ENCODE measurements at regions not wholly inside any gene's neighbourhood (a gene's known extent, or its start where the extent isn't known, plus 50 kb on each side); places are given as distances from the start of the nearest gene placed in this dataset.

GRCh38 chr3:116939091-116939490, 229.5 kb downstream of the TUSC7 start:
- no peak for DNase-seq

- no peak for DNase-seq
Measured at GRCh38 chr3:116939550-116939949, 230.0 kb downstream of the TUSC7 start.

GRCh38 chr3:116940719-116941118, 231.1 kb downstream of the TUSC7 start:
- no peak for DNase-seq

GRCh38 chr3:116946376-116946775, 236.8 kb downstream of the TUSC7 start:
- DNase-seq = no peak

GRCh38 chr3:116947148-116947547, 237.6 kb downstream of the TUSC7 start:
- no peak for DNase-seq

- DNase-seq = no peak
Measured at GRCh38 chr3:116947809-116948208, 238.2 kb downstream of the TUSC7 start.

GRCh38 chr3:116950301-116951055, 240.9 kb downstream of the TUSC7 start:
- DNase-seq = no peak

GRCh38 chr3:116951610-116952009, 242.0 kb downstream of the TUSC7 start:
- DNase-seq = no peak

GRCh38 chr3:116958291-116958690, 248.7 kb downstream of the TUSC7 start:
- no peak for DNase-seq

GRCh38 chr3:116961106-116961505, 251.5 kb downstream of the TUSC7 start:
- DNase-seq = no peak

GRCh38 chr3:116963802-116964201, 254.2 kb downstream of the TUSC7 start:
- no peak for DNase-seq

- DNase-seq = no peak
Measured at GRCh38 chr3:116966649-116967048, 257.1 kb downstream of the TUSC7 start.

- no peak for DNase-seq
Measured at GRCh38 chr3:116969135-116969534, 259.6 kb downstream of the TUSC7 start.

GRCh38 chr3:116969646-116970045, 260.1 kb downstream of the TUSC7 start:
- DNase-seq = no peak

- DNase-seq = no peak
Measured at GRCh38 chr3:116971531-116971930, 262.0 kb downstream of the TUSC7 start.

- no peak for DNase-seq
Measured at GRCh38 chr3:116974702-116975101, 265.1 kb downstream of the TUSC7 start.

- DNase-seq = no peak
Measured at GRCh38 chr3:116977441-116977840, 267.9 kb downstream of the TUSC7 start.

- DNase-seq = no peak
Measured at GRCh38 chr3:116980099-116980498, 270.5 kb downstream of the TUSC7 start.

- no peak for DNase-seq
Measured at GRCh38 chr3:116981089-116981488, 271.5 kb downstream of the TUSC7 start.

GRCh38 chr3:116984301-116984700, 274.7 kb downstream of the TUSC7 start:
- DNase-seq = no peak

GRCh38 chr3:116994351-116994879, 284.8 kb downstream of the TUSC7 start:
- DNase-seq = no peak

- no peak for DNase-seq
Measured at GRCh38 chr3:117003501-117003900, 293.9 kb downstream of the TUSC7 start.

GRCh38 chr3:117005274-117005673, 295.7 kb downstream of the TUSC7 start:
- no peak for DNase-seq

- no peak for DNase-seq
Measured at GRCh38 chr3:117005911-117006522, 296.4 kb downstream of the TUSC7 start.

GRCh38 chr3:117010318-117010717, 300.7 kb downstream of the TUSC7 start:
- DNase-seq = no peak
